ACHN (cell line): ENCODE measurements at regions not wholly inside any gene's neighbourhood (a gene's known extent, or its start where the extent isn't known, plus 50 kb on each side); places are given as distances from the start of the nearest gene placed in this dataset.

ENCODE experiments used
- DNase-seq: peaks from one replicate; pipeline ENCODE4 v3.0.0-alpha.2; 2015
- in situ Hi-C: cut with HindIII; loops from 2 replicates; pipeline ENCODE4 v1.10.0; 2017; ENCODE audit warnings: low sequenced_read_pairs, low pct_ligation_motif_present, low pct_unique_long_range_greater_than_20kb

GRCh38 chr19:5261156-5261890 lies 79.3 kb downstream of the PTPRS start:
- in situ Hi-C loops: no loop called here
- no peak for DNase-seq

- DNase-seq: no peak
- in situ Hi-C loops: no loop called here
Measured at GRCh38 chr19:5260381-5260967, 80.1 kb downstream of the PTPRS start.

GRCh38 chr19:5259750-5260149 lies 80.9 kb downstream of the PTPRS start:
- DNase-seq: no peak
- in situ Hi-C loops: no loop called here

GRCh38 chr19:5257155-5258045 lies 83.2 kb downstream of the PTPRS start:
- in situ Hi-C loops: no loop called here

GRCh38 chr19:5255602-5256231 lies 84.9 kb downstream of the PTPRS start:
- in situ Hi-C loops: no loop called here
- DNase-seq: no peak

More at GRCh38 chr19:5257155-5258045, 83.2 kb downstream of the PTPRS start:
- DNase-seq: no peak

DNA sequence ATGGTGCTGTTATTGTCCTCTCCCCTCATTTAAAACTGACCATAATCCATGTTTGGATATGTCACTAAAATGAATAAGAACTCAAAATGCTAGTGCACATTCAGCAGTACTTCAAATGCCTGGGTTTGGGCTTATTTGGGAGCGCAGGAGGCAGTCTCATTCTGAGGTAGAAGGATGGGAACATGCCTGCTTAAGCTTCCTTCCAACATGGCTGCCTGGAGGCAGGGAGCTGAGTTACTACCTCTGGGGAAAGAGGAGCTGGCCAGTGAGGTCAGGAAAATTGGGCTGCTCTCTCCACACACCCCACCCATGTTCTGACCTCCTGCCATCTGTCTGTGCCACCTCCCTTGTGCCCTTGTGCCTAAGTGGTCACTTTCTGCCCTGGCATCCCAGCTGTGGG lies 85.7 kb downstream of the PTPRS start:
- no peak for DNase-seq
- in situ Hi-C loops: no loop called here

- DNase-seq: no peak
- in situ Hi-C loops: no loop called here
Measured at GRCh38 chr19:5254543-5254942, 86.1 kb downstream of the PTPRS start.

DNA sequence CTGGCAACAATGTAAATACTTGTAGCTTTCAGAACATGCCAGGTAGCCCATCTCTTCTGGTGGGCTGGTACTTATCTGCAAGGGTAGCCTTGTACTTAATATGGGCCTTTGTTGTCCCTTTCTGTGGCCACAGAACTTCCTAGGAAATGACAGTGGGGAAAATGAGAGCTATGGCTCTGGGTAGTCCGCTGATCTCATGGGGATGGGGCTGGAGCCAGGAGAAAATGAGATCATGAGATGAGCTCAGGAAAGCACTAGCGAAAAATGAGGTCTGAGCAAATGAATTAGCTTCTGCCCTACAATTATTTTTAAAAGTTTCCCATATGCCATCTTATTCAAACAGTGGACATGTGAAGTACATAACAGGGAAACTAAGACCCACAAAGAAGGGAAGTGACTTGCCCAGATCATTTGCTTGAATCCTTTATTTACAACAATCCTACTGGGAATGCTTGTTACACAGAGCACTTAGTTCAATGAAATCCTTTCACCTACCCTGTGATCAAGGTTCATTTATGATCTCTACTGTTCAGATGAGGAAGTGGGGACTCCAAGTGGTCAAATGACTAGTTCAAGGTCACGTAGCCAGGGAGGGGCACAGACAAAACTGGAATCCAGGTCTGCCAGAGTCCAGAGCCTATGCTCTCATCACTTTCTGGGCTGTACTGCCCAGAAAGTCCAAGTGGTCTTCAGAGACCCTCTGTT lies 87.1 kb downstream of the PTPRS start:
- no peak for DNase-seq
- in situ Hi-C loops: no loop called here

GRCh38 chr19:5251096-5252065 lies 89.2 kb downstream of the PTPRS start:
- DNase-seq: no peak
- in situ Hi-C loops: no loop called here

DNA sequence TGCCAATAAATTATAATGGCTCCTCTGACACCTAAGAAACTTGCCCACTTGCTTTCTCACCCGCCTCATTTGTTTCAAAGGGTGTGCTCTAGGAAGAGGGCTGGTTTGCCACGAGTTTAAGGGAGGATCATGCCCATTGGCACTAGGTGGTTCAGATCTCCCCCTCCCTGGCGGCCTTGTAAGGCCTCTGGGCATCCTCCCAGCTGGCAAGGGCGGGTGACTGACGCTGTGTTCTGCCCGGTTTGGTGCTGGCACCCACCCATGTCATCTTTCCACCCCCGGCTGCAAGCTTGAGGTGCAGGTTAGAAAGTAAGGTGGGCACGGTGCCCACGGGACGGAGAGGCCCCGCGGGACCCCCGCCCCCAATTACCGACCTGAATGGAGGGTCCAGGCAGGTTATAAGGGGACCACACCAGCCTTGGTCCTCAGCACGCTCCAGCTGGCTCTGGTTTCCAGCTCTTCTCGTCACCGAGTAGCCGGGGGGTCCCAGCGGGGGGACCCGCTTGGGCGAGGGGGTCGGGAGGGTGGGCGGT lies 90.4 kb downstream of the PTPRS start:
- in situ Hi-C loops: no loop called here
- DNase-seq: no peak

DNA sequence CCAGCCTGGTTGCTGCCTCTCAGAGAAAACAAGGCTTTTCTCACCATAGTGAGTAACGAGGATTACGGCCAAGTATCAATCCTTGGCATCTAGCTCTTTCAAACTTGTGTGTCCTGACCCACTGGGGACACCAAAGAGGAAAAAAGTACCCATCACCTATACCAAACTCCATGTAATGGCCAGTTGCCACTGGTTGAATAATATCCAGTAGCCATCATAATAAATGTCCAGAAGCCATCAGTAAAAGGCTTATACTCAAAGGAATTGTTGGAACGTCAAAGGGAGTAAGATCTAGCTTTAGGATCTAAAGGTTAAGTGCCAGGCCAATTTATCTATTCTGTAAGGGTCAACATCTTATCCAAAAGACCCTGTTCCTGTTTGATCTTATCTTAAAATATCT lies 91.1 kb downstream of the PTPRS start:
- DNase-seq: no peak
- in situ Hi-C loops: no loop called here

DNA sequence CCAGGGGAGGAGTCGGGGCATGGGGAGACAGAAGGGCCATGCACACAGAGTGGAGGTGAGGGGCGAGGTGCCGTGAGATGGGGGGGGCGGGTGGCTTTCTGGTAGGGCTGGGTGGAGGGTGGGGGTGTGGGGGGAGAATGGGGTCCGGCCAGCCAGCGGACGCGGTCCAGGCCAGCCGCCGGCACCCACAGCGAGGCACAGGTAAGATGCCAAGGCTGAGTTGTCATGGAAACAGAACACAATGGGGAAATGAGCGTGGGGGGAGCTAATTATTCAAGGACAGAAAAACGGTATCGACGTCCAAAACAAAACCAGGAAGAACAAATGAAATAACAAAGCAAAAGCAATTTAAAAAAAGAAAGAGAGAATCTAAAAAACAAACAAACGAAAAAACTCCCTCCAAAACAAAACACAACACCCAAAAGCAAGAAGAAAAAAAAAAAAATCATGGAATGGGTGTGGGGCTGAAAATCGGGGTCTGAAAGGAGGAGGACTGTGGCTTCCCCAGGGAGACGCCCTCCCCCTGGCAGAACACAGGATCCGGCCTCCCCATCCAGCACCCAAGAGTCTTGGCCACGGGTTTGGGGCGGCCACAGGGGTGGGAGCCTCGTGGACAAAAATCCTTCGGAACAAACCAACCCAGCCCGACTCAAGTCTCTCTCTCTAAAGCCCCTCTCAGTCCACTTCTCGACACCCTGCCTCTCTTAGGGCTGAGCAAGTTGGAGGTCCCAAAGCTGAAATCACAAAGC lies 92.5 kb downstream of the PTPRS start:
- in situ Hi-C loops: no loop called here

DNA sequence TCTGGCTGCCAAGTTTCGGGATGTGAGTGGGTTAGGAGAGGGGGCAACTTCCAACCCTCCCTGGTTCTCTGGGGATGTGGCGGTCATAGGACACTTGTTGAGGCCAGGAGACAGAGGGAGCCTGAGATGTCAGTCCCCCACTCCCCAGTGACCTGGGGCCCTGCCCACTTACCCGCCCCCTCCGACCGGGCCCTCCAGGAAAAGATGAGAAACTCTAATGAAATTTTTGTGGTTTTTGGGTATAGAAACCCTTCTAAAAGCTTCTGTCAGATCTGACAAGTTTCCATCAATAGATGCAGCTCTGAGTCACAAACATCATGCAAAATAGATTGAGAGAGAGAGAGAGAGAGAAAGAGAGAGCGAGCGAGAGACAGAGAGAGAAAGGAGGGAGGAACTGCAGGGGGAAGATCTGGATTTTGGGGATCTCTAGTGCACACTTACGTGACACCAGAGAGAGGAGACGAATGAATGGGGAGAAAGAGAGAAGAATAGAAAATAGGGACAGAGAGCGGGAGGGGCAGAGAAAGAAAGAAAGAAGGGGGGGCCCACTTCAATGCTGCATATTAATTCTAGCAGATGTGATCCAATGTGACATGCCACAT lies 94.0 kb downstream of the PTPRS start:
- in situ Hi-C loops: no loop called here

More for the DNA sequence above, 92.5 kb downstream of the PTPRS start:
- no peak for DNase-seq

DNA sequence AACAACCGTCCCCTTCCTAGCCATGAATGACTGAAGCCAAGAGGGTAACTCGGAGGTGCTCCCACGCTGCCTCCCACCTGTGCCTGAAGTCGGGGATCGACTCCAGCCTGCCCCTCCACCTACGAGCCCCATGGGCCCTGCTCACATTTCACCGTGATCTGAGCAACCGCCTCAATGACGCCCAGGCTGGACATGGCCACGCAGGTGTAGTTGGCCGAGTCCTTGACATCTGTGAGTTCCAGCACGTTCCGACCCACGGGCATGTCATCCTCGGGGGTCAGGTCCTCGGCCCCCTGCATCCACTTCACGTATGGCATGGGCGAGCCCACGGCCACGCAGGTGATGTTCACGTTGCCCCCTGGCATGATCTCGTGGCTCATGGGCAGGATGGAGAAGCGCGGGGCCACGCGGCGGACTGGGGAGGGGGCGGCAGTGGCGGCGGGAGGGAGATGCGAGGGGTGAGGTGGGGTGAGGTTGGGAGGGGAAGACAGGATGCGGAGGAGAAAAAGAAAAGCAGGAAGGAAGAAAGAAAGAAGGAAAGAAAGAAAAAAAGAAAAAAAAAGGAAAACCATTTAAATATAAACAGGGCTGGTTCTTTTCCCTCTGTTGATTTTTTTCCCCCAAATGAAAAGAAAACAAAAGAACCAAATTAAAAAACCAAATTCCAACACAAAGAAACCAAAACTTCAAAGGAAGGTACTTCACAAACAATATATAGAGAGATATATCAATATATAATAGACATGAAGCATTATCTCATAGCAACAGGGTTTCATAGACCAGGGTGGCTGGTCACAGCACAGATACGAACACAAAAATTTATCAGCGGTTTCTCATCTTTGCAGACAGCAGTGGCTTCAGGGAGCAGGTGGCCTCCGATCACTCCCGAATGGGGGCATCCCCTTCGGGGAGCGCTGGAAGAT lies 94.7 kb downstream of the PTPRS start:
- in situ Hi-C loops: no loop called here
- no peak for DNase-seq

More for the DNA sequence above, 94.0 kb downstream of the PTPRS start:
- no peak for DNase-seq

DNA sequence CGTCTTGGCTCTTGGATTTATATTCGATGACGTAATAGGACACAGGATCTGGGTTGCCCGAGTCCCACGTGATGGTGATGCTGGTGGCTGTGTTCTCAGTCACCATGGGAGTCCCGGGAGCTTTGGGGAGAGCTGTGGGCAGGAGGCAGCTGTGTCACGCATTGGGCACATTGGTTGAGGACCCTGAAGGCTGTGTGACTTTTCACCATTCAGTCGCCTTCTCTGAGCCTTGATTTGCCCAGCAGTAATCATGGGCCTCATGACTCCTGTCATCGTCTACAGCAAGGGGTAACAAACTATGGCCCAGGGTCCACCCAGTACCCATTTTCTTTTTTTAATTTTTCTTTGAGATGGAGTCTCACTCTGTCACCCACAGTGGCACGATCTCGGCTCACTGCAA lies 96.3 kb downstream of the PTPRS start:
- in situ Hi-C loops: no loop called here
- DNase-seq: no peak
